ENCODE measurements at regions not wholly inside any gene's neighbourhood (a gene's known extent, or its start where the extent isn't known, plus 50 kb on each side); places are given as distances from the start of the nearest gene placed in this dataset.

DNA sequence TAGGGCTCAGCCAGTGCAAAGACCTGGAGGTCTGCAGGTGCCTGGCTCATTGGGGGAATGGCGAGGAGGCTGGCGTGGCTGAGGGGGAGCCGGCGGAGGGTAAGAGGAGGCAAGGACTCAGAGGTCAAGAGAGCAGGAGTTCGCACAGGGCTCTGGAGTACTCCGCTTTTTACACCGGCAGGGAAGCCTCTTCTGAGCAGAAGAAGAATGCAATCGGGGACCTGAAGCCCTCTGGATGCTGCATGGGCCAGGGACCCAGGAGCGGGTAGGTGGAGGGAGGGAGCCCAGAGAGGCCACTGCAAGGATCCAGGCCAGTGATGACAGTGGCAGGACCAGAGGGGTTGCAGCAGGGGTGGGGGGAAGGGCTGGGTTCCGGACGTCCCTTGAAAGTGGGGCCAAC lies 70.4 kb upstream of the TAMM41 start:
- DNase-seq (ENCODE audit: low spot score), result no peak

DNA sequence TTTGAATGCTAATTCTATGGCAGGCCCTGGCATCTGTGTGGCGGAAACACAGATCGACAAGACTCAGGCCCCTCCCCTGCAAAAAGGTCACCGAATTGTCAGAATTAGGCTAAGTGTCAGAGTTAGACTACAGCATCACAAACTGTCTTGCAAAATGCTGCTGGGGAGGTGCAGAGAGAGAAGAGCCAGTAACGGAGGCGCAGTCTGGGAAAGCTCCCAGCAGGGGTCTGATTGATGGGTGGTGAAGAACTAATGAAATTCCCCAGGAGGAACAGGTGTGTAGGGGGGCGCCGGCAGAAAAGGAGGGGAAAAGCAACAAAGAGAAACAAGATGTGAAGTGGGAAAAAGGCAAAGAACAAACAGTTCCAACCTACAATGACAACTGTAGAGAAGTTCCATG lies 72.7 kb upstream of the TAMM41 start:
- no peak for DNase-seq (ENCODE audit: low spot score)

DNA sequence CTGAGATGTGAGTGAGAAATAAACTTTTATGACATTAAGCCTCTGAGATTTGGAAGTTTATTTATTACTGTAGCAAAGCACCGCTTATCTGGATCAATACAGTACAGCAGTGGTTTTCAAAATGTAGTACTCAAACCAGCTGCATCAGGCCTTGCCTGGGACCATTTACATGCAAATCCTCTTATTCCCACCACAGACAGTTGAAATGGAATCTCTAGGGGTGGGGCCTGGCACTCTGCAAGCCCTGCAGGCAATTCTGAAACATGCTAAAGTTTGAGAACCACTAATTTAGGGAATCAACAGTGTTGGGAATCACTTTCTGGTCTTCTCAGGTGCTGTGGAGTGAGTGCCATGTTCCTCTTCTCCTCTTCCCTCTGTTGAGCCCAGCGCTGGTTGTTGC lies 77.8 kb upstream of the TAMM41 start:
- DNase-seq (ENCODE audit: low spot score), result no peak

DNA sequence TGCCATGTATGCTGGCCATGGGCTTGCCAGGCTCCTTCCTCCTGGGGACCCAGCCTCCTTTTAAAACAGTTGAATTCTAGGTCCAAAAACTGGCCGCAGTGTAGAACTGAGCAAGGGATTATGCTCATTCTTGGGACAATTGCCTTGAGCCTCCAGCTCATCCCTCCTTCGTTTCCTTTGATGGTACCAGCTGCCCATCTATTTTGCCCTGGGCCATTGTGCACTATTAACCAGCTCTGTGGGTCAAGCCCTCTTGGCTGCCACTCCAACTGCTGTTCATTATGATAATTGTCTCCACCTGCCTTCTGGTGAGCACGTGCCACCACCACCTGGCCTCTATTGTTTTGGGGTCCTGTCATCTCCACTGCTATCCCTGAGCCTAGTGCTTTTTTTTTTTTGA lies 75.8 kb upstream of the SYN2 start:
- DNase-seq (ENCODE audit: low spot score), result no peak

DNA sequence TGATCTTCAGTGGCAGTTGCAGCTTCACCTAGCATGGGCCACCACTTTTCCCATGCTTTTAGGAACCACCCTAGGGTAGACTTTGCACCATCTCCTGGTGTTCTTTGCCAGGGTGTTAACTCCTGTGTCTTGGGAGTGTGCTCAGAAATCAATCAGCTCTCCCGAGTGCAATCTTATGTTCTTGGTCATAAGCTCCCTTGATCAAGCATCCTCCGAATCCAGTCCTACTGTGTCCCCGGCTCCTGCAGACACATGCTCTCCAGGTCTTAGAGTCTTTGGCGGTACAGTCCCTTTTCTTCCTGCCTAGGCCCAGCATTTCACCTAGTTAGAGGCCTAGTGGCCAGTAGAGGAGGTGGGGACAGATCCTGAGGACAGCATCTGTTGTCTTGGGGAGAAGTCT lies 74.7 kb upstream of the SYN2 start:
- no peak for DNase-seq (ENCODE audit: low spot score)

DNA sequence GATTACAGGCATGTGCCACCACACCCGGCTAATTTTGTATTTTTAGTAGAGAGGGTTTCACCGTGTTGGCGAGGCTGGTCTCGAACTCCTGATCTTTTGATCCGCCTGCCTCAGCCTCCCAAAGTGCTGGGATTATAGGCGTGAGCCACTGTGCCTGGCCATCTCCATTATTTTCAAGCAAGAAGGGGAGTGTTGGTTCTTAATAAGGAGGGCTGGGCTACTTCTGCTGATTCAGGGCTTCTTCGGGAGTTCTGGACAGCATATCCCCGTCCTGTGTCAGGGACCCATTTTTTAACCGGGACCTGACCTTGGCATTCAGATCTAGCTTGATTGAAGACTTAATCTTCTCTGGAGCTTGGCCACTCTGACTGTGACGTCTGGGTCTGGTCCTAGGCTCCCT lies 74.1 kb upstream of the SYN2 start:
- no peak for DNase-seq (ENCODE audit: low spot score)

DNA sequence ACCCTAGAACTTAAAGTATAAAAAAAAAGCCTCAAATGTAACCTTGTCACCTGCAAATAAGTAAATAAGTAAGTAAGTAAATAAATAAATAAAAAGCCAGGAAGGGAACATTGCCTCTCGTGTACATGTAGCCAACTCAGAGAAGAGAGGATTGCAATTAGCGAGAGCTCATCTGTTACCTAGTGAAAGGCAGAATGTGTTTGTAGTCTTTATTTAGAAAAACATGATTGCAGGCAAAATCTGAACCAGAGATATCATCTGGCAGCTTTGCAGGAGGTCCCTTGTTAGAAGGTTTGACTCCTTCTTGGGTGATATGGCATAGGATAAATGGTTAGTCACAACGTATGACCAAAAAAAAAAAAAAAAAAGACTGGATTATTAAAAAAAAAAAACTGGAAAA lies 71.6 kb upstream of the SYN2 start:
- DNase-seq (ENCODE audit: low spot score), result no peak

DNA sequence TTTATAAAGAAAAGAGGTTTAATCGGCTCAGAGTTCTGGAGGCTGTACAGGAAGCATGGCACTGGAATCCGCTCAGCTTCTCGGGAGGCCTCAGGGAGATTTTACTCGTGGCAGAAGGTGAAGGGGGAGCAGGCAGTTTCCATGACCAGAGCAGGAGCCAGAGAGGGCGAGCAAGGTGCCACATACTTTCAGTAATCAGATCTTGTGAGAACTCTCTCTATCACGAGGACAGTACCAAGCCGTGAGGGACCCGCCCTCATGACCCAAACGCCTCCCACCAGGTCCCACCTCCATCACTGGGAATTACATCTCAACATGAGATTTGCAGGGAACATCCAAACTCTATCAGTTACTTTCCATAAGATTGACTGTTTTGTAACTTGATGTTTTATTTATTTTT lies 70.7 kb upstream of the SYN2 start:
- no peak for DNase-seq (ENCODE audit: low spot score)

DNA sequence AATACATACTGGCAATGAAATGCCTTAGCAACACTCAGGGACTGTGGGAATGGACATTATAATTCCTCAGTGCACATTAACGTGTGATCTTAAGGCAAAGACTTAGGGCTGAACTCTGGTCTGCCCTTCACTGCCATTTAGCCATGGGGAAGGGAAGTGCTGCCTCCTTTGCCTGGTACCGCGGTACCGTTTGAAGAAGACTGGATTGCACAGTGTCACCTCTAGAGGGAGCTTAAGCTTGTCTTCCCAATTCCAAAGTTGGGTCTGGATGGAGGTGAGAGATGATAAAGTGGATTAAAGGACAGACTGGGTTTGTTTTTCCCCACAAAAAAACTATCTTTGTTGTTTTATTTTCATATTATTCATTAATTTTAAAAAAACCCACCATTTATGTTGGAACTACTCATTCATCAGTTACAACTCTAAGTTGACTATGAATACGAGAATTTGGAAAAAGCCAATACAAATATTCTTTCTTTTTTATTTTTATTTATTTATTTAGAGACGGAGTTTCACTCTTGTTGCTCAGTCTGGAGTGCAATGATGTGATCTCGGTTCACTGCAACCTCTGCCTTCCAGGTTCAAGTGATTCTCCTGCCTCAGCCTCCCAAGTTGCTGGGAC lies 60.0 kb upstream of the SYN2 start:
- DNase-seq (ENCODE audit: low spot score), result no peak

DNA sequence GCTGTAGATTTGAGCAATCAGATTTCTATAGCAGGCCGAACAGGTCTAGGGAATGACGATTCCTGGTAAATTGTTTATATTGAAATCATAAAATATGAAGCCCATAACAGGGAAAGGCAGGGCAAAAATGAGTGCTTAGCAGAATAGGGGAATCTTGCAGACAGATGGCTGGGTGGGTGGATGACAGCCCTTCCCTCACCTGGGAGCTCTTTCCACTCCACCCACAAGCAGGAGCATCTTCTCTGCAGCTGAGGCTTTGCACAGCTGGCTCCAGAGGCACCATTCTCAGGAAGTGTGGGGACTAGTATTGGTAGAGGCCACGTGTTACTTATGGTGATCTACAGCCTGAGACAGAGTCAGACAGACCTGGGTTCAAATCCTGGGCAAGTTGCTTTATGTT lies 55.9 kb upstream of the SYN2 start:
- DNase-seq (ENCODE audit: low spot score), result no peak

DNA sequence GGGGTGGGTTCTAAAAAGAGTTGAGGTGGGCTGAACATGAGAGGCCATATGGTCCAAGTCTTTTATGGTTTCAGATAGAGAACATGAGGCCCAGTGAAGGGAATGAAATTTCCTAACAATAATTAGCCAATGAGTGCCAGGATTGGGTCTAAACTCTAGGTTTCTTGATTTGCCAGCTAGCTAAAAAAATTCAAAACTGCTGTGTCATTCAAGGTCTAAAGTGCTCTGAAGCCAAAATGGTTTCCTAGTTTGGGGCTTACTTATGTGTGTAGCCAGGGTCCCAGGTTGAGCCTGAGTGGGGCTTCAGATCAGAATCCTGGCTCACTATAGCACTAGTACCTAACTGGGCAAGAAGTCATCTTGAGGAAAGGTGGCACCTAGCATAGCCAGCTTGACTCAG lies 55.3 kb upstream of the SYN2 start:
- no peak for DNase-seq (ENCODE audit: low spot score)

DNA sequence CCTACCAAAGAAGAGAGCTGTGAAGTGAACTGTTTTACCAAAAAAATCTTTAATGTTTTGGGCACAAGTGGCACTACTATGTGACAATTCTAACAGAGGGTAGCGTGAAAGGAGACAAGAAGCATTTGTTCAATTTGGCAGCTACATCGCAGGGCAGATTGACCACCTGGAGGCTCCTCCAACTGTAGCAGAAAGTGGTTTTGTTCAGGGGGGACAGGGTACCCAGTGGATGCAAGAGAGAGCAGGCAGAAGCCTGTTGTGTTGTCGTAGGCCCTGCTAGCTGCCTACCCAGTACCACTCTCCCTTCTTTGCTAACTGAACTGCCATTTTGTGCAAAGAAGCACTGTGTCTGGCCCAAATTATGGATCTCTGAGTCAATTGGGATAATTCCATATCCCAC lies 54.8 kb upstream of the SYN2 start:
- DNase-seq (ENCODE audit: low spot score), result no peak

DNA sequence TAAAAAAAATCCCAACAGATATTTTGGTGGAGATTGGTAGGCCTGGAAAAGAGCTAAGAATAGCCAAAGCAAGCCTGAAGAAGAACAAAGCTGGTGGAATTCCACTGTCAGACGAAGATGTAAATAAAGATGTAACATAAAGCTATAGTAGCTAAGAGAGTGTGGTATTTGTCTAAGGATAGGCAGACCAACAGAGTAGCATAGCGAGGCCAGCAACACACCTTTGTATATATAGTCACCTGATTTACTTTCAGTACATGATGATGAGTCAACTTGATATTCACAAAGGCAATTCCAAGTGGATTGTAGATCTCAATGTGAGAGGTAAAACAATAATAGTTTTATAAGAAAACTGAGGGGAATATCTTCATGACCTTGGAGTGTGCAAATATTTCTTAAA lies 53.6 kb upstream of the SYN2 start:
- no peak for DNase-seq (ENCODE audit: low spot score)

DNA sequence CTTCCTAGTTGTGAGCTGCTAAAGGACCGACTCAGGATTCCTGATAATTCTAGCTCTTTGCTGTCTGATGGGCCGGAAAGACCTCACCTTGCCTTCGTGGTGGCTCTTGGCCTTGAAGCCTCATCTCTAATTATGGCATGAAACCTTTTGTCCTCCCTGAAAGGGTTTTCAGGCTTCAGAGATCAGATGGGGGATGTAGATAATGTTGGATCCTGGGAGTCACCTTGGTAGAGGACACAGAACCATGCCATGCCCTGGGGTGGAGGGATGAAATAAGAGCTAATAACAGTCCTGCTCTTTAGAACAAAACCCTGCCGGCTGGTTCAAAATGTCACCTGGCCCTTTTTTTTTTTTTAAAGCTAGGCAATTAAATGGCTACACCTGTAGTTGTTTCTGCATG lies 50.8 kb upstream of the SYN2 start:
- no peak for DNase-seq (ENCODE audit: low spot score)

DNA sequence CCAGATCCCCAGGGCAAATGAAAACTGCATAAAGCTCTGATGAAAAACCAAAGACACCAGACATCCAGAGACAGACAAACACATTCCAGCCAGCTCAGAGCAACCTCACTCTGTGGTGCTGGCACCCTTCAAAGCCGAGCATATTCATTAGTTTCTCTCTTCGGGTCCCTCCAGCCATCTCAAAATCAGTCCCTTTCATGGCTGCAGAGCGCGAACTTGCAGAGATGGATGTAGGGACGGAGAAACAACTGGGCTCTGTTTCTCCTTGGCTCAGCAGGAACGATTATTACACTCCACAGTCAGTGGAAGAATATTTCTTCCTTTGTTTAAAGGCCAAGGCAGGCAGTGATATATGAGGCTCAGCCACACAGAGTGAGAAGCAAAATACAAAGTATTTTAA lies 50.4 kb upstream of the SYN2 start:
- no peak for DNase-seq (ENCODE audit: low spot score)

DNA sequence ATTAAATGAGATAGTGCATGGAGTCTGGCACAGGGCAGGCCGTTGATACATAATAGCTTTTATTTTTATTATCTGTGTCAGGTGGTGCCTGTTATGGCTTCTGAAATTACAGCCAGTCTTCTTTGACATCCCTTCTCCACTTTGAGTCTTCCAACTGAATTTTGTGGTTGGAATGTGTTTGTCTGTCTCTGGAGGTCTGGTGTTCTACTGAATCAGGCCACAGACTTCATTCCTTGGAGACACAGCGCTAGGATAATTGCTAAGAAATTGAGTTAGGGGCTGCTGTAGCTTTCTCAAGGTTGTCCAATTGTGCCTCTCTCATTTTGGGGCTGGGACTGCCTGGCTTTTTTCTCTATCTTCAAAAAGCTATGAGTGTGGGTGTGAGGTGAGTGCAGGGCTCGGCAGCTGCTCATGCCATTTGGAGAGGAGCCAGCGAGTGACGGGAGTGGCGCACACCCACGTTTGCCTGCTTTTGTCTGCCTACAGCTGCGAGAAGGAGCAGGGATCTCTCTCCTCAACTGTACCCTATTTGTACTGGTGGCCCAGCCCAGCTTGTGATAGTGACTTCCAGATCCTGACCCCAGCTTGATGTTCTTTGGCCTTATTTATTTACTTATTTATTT lies 49.8 kb upstream of the SYN2 start:
- DNase-seq (ENCODE audit: low spot score), result no peak

Data from activated CD4-positive, alpha-beta T cell treated with anti-CD3 and anti-CD28 coated beads, Interleukin-2, Interleukin-4, amounts not matched to agents 100 ng/mL and 50 ng/mL, durations not matched to agents 16 hours and 8 hours (primary cell).